GM10266 (cell line): ENCODE measurements at regions not wholly inside any gene's neighbourhood (a gene's known extent, or its start where the extent isn't known, plus 50 kb on each side); places are given as distances from the start of the nearest gene placed in this dataset.

Experiments
- DNase-seq: peaks from one replicate; pipeline ENCODE4 v3.0.0; 2012; ENCODE audit errors: extremely low spot score
- CTCF ChIP-seq: IDR thresholded peaks from 2 replicates; pipeline ENCODE4 v1.5.1; 2012; ENCODE audit warnings: mild to moderate bottlenecking, low read depth; ENCODE audit not compliant: control insufficient read depth, insufficient read depth; ENCODE audit errors: missing control alignments

DNA sequence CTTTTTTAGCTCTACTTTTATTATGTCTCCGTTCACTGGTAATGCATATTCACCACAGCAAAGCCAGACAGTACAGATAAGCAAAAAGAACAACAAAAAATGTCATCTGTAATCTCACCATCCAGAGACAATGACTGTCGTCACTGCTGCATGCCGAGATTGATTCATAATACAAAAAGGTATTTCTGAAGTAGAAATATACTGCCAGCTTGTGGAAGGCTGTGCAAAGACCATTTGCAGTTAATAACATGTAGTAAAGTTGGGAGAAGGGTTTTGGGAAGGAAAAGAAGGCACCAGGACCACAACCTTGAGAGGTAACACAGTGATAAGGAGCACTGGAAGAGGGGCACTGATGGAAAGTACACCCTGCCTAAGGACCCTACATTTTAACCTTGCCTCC lies 223.0 kb upstream of the ZIC3 start:
- DNase-seq: no peak
- no peak for TF ChIP-seq CTCF

DNA sequence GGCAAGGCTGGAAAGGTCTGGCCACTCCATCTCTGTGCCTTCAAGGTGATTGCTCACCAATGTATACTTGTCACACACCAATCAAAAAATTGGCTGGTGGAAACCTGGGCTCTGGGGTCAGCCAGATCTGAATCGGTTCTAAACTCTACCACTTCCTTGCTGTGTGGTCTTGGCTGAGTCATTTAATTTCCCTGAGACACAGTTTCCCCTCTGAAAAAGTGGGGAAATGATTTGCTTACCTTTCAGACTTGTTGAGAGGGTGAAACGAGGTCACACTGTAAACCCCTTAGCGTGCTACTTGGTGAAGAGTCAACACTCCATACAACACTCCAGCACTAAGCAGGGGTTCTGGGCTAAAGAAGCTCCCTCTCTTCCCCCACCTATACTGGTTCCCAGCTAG lies 252.3 kb upstream of the ZIC3 start:
- no peak for TF ChIP-seq CTCF
- DNase-seq: no peak

GRCh38 chrX:137305404-137305803 lies 260.5 kb upstream of the ZIC3 start:
- DNase-seq: no peak

DNA sequence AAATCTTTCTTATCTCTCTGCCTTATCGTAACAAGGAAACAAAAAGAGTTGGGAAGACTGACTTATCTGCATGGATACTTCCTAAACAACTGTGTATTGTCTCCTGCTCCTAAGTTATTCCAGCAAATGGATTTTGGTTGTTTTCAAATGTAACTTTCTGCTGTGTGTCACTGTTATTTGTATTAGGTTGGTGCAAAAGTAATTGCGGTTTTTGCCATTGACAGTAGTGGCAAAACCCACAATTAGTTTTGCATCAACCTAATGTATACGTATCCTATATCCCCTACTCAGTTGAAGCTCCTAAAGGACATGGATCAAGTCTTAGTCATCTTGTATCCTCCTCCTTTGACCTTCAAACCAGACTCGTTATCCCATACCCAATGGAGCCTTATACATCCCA lies 263.4 kb upstream of the GPR101 start:
- TF ChIP-seq CTCF: no peak
- DNase-seq: no peak

More at GRCh38 chrX:137305404-137305803, 260.5 kb upstream of the ZIC3 start:
- TF ChIP-seq CTCF: no peak

GRCh38 chrX:137290011-137290410 lies 256.2 kb upstream of the GPR101 start:
- no peak for TF ChIP-seq CTCF
- no peak for DNase-seq

- no peak for TF ChIP-seq CTCF
- no peak for DNase-seq
Observed at GRCh38 chrX:137287191-137287590, 253.4 kb upstream of the GPR101 start.

GRCh38 chrX:137286423-137286822 lies 252.6 kb upstream of the GPR101 start:
- no peak for TF ChIP-seq CTCF
- DNase-seq: no peak
